ENCODE measurements at regions not wholly inside any gene's neighbourhood (a gene's known extent, or its start where the extent isn't known, plus 50 kb on each side); places are given as distances from the start of the nearest gene placed in this dataset.

GRCh38 chr5:4216142-4216541 lies 620.5 kb downstream of the IRX1 start:
- no peak for TF ChIP-seq CTCF (conservative IDR thresholded peaks at IDR 0.05)
- H3K9ac ChIP-seq (ENCODE audit: extremely low read depth, low read length, poor library complexity, severe bottlenecking), result no peak overlapping the region
- no peak overlapping the region for H3K27ac ChIP-seq (ENCODE audit: low read depth, low read length)
- Mint-ChIP-seq H3K27ac (no peak overlapping the region), H3K4me3 (no peak overlapping the region), H3K9me3 (peaks cover 7% of the 10 kb centered on the region), H3K36me3 (ENCODE audit: low read depth) (no peaks in the 10 kb centered on the region), H3K27me3 (ENCODE audit: insufficient read depth) (peaks cover 34% of the 10 kb centered on the region), H3K4me1 (peaks cover 44% of the 10 kb centered on the region)
- H3K27me3 ChIP-seq (ENCODE audit: control insufficient read depth, insufficient read depth, low read length, poor library complexity, severe bottlenecking), result no peaks in the 10 kb centered on the region
- no peak overlapping the region for H3K4me3 ChIP-seq (ENCODE audit: low read length)
- H3K9me3 ChIP-seq (ENCODE audit: control insufficient read depth, low read length), result peaks cover 12% of the 10 kb centered on the region
- no peaks in the 10 kb centered on the region for H3K36me3 ChIP-seq (ENCODE audit: control insufficient read depth, insufficient read depth, low read length)
- peaks cover 4% of the 10 kb centered on the region for H3K4me1 ChIP-seq (ENCODE audit: control insufficient read depth, insufficient read depth, low read length)
- WGBS, 2 experiments (ENCODE audit: insufficient coverage in 1 of 2, insufficient read length in 1 of 2), result 91% methylated on average over 3 of the region's 3 CpGs; no CpG with 5 or more reads in 1 of the 2 experiments
- DNase-seq, result no peak

DNA sequence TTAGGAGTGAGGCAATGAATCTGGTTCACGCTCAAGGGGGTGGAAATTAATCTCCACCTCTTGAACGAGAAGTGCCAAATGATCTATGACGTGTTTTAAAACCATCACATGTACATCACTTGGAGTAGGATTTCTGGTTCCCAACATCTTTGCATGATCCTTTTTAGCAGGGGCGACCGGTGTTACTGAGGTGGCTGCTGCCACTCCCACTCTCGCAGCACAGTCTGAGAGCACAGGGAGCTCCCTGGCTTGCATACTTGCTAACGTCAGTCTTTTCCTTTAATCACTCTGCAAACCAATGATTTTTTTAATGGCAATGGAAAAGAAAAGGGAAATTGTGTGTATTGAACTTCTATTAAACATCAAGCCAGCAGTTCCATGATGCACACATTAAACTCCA lies 624.4 kb downstream of the IRX1 start:
- WGBS, 2 experiments (ENCODE audit: insufficient coverage in 1 of 2, insufficient read length in 1 of 2), result 94 to 97% methylated on average over 5 to 7 of the region's 7 CpGs
- H3K27ac ChIP-seq (ENCODE audit: low read depth, low read length), result no peak overlapping the region

DNA sequence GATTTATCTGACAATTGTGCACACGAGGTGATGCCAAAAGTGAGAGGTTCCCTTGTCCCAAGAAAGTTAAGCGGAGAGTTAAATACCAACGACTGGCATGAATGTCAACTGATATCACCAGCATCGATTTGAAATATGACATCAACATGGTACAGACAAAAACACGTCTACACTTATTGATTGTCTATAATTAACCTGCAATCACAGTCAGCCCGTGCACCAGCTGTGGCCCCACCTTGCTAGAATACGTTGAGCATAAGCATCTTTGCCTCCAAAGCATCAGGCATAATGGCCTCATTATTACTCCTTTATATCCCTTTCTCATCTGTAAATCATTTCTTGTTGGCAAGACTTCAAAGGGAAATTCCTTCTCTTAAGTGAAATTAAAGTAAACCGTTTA lies 625.4 kb downstream of the IRX1 start:
- Mint-ChIP-seq H3K27me3 (ENCODE audit: insufficient read depth) (peaks cover 42% of the 10 kb centered on the region), H3K9me3 (peaks cover 7% of the 10 kb centered on the region), H3K27ac (no peak overlapping the region), H3K36me3 (ENCODE audit: low read depth) (no peaks in the 10 kb centered on the region), H3K4me1 (peaks cover 18% of the 10 kb centered on the region), H3K4me3 (no peak overlapping the region)
- Histone ChIP-seq H3K27me3 (ENCODE audit: control insufficient read depth, insufficient read depth, low read length, poor library complexity, severe bottlenecking) (no peaks in the 10 kb centered on the region), H3K9me3 (ENCODE audit: control insufficient read depth, low read length) (peaks cover 12% of the 10 kb centered on the region), H3K36me3 (ENCODE audit: control insufficient read depth, insufficient read depth, low read length) (no peaks in the 10 kb centered on the region), H3K4me3 (ENCODE audit: low read length) (no peak overlapping the region), H3K27ac (ENCODE audit: low read depth, low read length) (no peak overlapping the region), H3K9ac (ENCODE audit: extremely low read depth, low read length, poor library complexity, severe bottlenecking) (no peak overlapping the region), H3K4me1 (ENCODE audit: control insufficient read depth, insufficient read depth, low read length) (no peaks in the 10 kb centered on the region)
- WGBS, 2 experiments (ENCODE audit: insufficient coverage in 1 of 2, insufficient read length in 1 of 2), result 91 to 95% methylated on average over 7 to 8 of the region's 8 CpGs
- DNase-seq, result no peak
- TF ChIP-seq CTCF (conservative IDR thresholded peaks at IDR 0.05), result no peak

More for the DNA sequence above, 624.4 kb downstream of the IRX1 start:
- no peak overlapping the region for H3K27ac Mint-ChIP-seq
- H3K27me3 Mint-ChIP-seq (ENCODE audit: insufficient read depth), result peaks cover 45% of the 10 kb centered on the region
- Histone ChIP-seq H3K9ac (ENCODE audit: extremely low read depth, low read length, poor library complexity, severe bottlenecking) (no peak overlapping the region), H3K4me1 (ENCODE audit: control insufficient read depth, insufficient read depth, low read length) (no peaks in the 10 kb centered on the region), H3K36me3 (ENCODE audit: control insufficient read depth, insufficient read depth, low read length) (no peaks in the 10 kb centered on the region), H3K4me3 (ENCODE audit: low read length) (no peak overlapping the region), H3K9me3 (ENCODE audit: control insufficient read depth, low read length) (peaks cover 12% of the 10 kb centered on the region), H3K27me3 (ENCODE audit: control insufficient read depth, insufficient read depth, low read length, poor library complexity, severe bottlenecking) (no peaks in the 10 kb centered on the region)
- DNase-seq, result no peak
- no peak overlapping the region for H3K4me3 Mint-ChIP-seq
- peaks cover 20% of the 10 kb centered on the region for H3K4me1 Mint-ChIP-seq
- H3K36me3 Mint-ChIP-seq (ENCODE audit: low read depth), result no peaks in the 10 kb centered on the region
- peaks cover 7% of the 10 kb centered on the region for H3K9me3 Mint-ChIP-seq
- no peak for TF ChIP-seq CTCF (conservative IDR thresholded peaks at IDR 0.05)

All from endodermal cell (in vitro differentiated cells).